H1 (cell line): ENCODE measurements at regions not wholly inside any gene's neighbourhood (a gene's known extent, or its start where the extent isn't known, plus 50 kb on each side); places are given as distances from the start of the nearest gene placed in this dataset.

Source experiments
- CTCF ChIA-PET: fragments of 300-600 bp; sonication (Branson Sonifier 250); formaldehyde crosslinking; loops from one replicate; lab custom pipeline; 2021; ENCODE audit not compliant: partially characterized antibody; lab: Charles Lee
- POLR2A ChIA-PET: fragments of 300-600 bp; sonication (Branson Sonifier 250); formaldehyde crosslinking; loops from one replicate; lab custom pipeline; 2021; ENCODE audit warnings: inconsistent platforms; ENCODE audit not compliant: partially characterized antibody; lab: Charles Lee
- DNase-seq, 2 experiments: peaks; one replicate each; pipeline versions ENCODE4 v3.0.0 to v3.0.0-alpha.2; 2010 to 2022; ENCODE audit warnings: low spot score in 2 of 2, low read depth in 1 of 2, mixed read lengths in 1 of 2
- FAIRE-seq: peaks from 2 replicates; lab custom pipeline; 2011; peaks lifted over from hg19 to GRCh38; lab: Jason Lieb, UNC
- H2AFZ ChIP-seq: 2 replicates; pipeline ENCODE4 v1.8.1; 2012; ENCODE audit warnings: low read length, inconsistent platforms
- H2AK5ac ChIP-seq: 2 replicates; pipeline ENCODE4 v1.6.1; 2013; ENCODE audit warnings: low read depth, low read length
- H2BK120ac ChIP-seq: replicated peaks from 2 replicates; pipeline ENCODE3; 2013; ENCODE audit warnings: low read depth, low read length, inconsistent platforms
- H2BK12ac ChIP-seq: 2 replicates; pipeline ENCODE4 v1.6.1; 2013; ENCODE audit warnings: low read depth, low read length
- H2BK15ac ChIP-seq: 2 replicates; pipeline ENCODE4 v1.6.1; 2013; ENCODE audit warnings: low read length
- H2BK20ac ChIP-seq: 2 replicates; pipeline ENCODE4 v1.6.1; 2013; ENCODE audit warnings: low read length
- H2BK5ac ChIP-seq: 2 replicates; pipeline ENCODE4 v1.6.1; 2013; ENCODE audit warnings: low read depth, low read length
- H3K14ac ChIP-seq: 2 replicates; pipeline ENCODE4 v1.6.1; 2013; ENCODE audit warnings: inconsistent platforms; ENCODE audit not compliant: insufficient read length
- H3K18ac ChIP-seq: 2 replicates; pipeline ENCODE4 v1.6.1; 2013; ENCODE audit warnings: low read length; ENCODE audit errors: extremely low read depth
- H3K23ac ChIP-seq: 2 replicates; pipeline ENCODE4 v1.6.1; 2013; ENCODE audit warnings: inconsistent platforms; ENCODE audit not compliant: insufficient read length
- H3K23me2 ChIP-seq: 2 replicates; pipeline ENCODE4 v1.6.1; 2013; ENCODE audit warnings: low read depth, low read length
- H3K27ac ChIP-seq: 2 replicates; pipeline ENCODE4 v1.6.1; 2011; ENCODE audit warnings: low read depth, low read length, inconsistent platforms
- H3K27me3 ChIP-seq, 4 experiments: replicated peaks in 1 of 4; 1 replicate in 1 of 4; 2 replicates in 3 of 4; pipeline versions ENCODE4 v1.6.1 to v1.8.1; 2011 to 2013; ENCODE audit warnings: low read length in 3 of 4, mild to moderate bottlenecking in 3 of 4, inconsistent platforms in 2 of 4, mixed read lengths in 2 of 4, moderate library complexity in 1 of 4; ENCODE audit not compliant: control insufficient read depth in 3 of 4, insufficient read depth in 3 of 4; ENCODE audit errors: extremely low read depth in 1 of 4
- H3K36me3 ChIP-seq, 4 experiments: 2 replicates each; pipeline versions ENCODE4 v1.6.1 to v1.8.1; 2011 to 2013; ENCODE audit warnings: mild to moderate bottlenecking in 4 of 4, low read length in 3 of 4, moderate library complexity in 2 of 4, control low read depth in 1 of 4, inconsistent platforms in 1 of 4; ENCODE audit not compliant: insufficient read depth in 4 of 4, control insufficient read depth in 2 of 4
- H3K4ac ChIP-seq: replicated peaks from 2 replicates; pipeline ENCODE3; 2013; ENCODE audit warnings: low read length, low read depth, mixed read lengths, inconsistent platforms; ENCODE audit not compliant: insufficient read length
- H3K4me1 ChIP-seq, 4 experiments: replicated peaks in 1 of 4; 1 replicate in 1 of 4; 2 replicates in 3 of 4; pipeline versions ENCODE4 v1.6.1 to v1.8.1; 2011 to 2013; ENCODE audit warnings: low read length in 3 of 4, inconsistent platforms in 2 of 4, mixed read lengths in 1 of 4; ENCODE audit not compliant: insufficient read depth in 4 of 4, control insufficient read depth in 3 of 4
- H3K4me2 ChIP-seq, 2 experiments: 2 replicates each; pipeline versions ENCODE4 v1.6.1 to v1.8.1; 2011 to 2013; ENCODE audit warnings: low read depth in 2 of 2, low read length in 2 of 2, control low read depth in 1 of 2, inconsistent platforms in 1 of 2, mild to moderate bottlenecking in 1 of 2; ENCODE audit not compliant: insufficient read depth in 1 of 2
- H3K4me3 ChIP-seq, 4 experiments: fragments of 200-600, 300-600 bp in 1 of 4; sonication (generic), shearing (Covaris generic), sonication (Bioruptor Twin) in 1 of 4; 2 replicates each; pipeline versions ENCODE4 v1.5.1 to v1.8.1; 2011 to 2016; ENCODE audit warnings: low read length in 4 of 4, low read depth in 3 of 4, control low read depth in 2 of 4, inconsistent platforms in 2 of 4, mild to moderate bottlenecking in 2 of 4, mixed read lengths in 1 of 4, moderate library complexity in 1 of 4; ENCODE audit not compliant: insufficient read depth in 2 of 4; ENCODE audit errors: extremely low read depth in 1 of 4
- H3K56ac ChIP-seq: replicated peaks from 2 replicates; pipeline ENCODE3; 2013; ENCODE audit warnings: low read depth, mild to moderate bottlenecking, mixed read lengths, low read length, inconsistent platforms; ENCODE audit not compliant: insufficient read length
- H3K79me1 ChIP-seq: 2 replicates; pipeline ENCODE4 v1.6.1; 2013; ENCODE audit warnings: low read depth, low read length, control low read depth
- H3K79me2 ChIP-seq, 2 experiments: 2 replicates each; pipeline versions ENCODE4 v1.6.1 to v1.8.1; 2012 to 2013; ENCODE audit warnings: low read length in 2 of 2, mild to moderate bottlenecking in 2 of 2, inconsistent platforms in 1 of 2; ENCODE audit not compliant: insufficient read depth in 2 of 2, control insufficient read depth in 1 of 2
- H3K9ac ChIP-seq, 4 experiments: replicated peaks in 1 of 4; 1 replicate in 1 of 4; 2 replicates in 3 of 4; pipeline versions ENCODE4 v1.6.1 to v1.8.1; 2011 to 2013; ENCODE audit warnings: low read depth in 3 of 4, low read length in 3 of 4, control low read depth in 2 of 4, mild to moderate bottlenecking in 2 of 4, moderate library complexity in 2 of 4, inconsistent platforms in 1 of 4; ENCODE audit errors: extremely low read depth in 1 of 4
- H3K9me3 ChIP-seq, 2 experiments: 2 replicates each; pipeline versions ENCODE4 v1.6.1 to v1.8.1; 2012 to 2013; ENCODE audit warnings: mild to moderate bottlenecking in 2 of 2, moderate library complexity in 2 of 2, control low read depth in 1 of 2, inconsistent platforms in 1 of 2, low read depth in 1 of 2, low read length in 1 of 2, mixed read lengths in 1 of 2; ENCODE audit not compliant: insufficient read depth in 2 of 2
- H4K20me1 ChIP-seq, 2 experiments: replicated peaks in 1 of 2; 2 replicates each; pipeline versions ENCODE3 to v1.8.1; 2011 to 2013; ENCODE audit warnings: inconsistent platforms in 2 of 2, low read length in 2 of 2, mild to moderate bottlenecking in 1 of 2; ENCODE audit not compliant: insufficient read depth in 2 of 2, control insufficient read depth in 1 of 2
- H4K5ac ChIP-seq: 2 replicates; pipeline ENCODE4 v1.6.1; 2013; ENCODE audit warnings: low read length, low read depth, mixed read lengths, inconsistent platforms; ENCODE audit not compliant: insufficient read length
- H4K8ac ChIP-seq: 2 replicates; pipeline ENCODE4 v1.8.0; 2013; ENCODE audit warnings: mild to moderate bottlenecking, moderate library complexity, low read length, inconsistent platforms; ENCODE audit not compliant: insufficient read depth; ENCODE audit errors: extremely low read depth
- H4K91ac ChIP-seq: replicated peaks from 2 replicates; pipeline ENCODE3; 2013; ENCODE audit warnings: low read length, mixed read lengths, inconsistent platforms; ENCODE audit not compliant: insufficient read length
- BACH1 ChIP-seq: IDR thresholded peaks from 2 replicates; pipeline ENCODE4 v1.6.1; 2012; ENCODE audit warnings: low read length, improper control_type of control experiment
- CHD2 ChIP-seq: IDR thresholded peaks from 2 replicates; pipeline ENCODE4 v1.6.1; 2012; ENCODE audit warnings: low read length, improper control_type of control experiment
- CTBP2 ChIP-seq: IDR thresholded peaks from 2 replicates; pipeline ENCODE4 v1.7.0; 2011; ENCODE audit warnings: borderline replicate concordance, mild to moderate bottlenecking, moderate library complexity, mixed read lengths, low read length; ENCODE audit not compliant: insufficient read depth, insufficient read length
- HDAC6 ChIP-seq: IDR thresholded peaks from one replicate; pipeline ENCODE4 v1.7.1; 2012; ENCODE audit warnings: low read depth, mild to moderate bottlenecking, inconsistent platforms, low read length, moderate library complexity
- JUND ChIP-seq: IDR thresholded peaks from 2 replicates; pipeline ENCODE4 v1.6.1; 2011; ENCODE audit warnings: mild to moderate bottlenecking, improper control_type of control experiment, low read length
- KDM4A ChIP-seq: IDR thresholded peaks from one replicate; pipeline ENCODE4 v1.7.1; 2012; ENCODE audit warnings: low read depth, mild to moderate bottlenecking, moderate library complexity, low read length, inconsistent platforms; ENCODE audit not compliant: severe bottlenecking
- KDM5A ChIP-seq: fragments of 200-600 bp; IDR thresholded peaks from 2 replicates; pipeline ENCODE4 v1.7.1; 2012; ENCODE audit warnings: mild to moderate bottlenecking, low read length, inconsistent platforms, mixed read lengths
- RFX5 ChIP-seq: IDR thresholded peaks from 2 replicates; pipeline ENCODE4 v1.6.1; 2011; ENCODE audit warnings: low read depth, low read length, improper control_type of control experiment, borderline replicate concordance
- SAP30 ChIP-seq: fragments of 300-600 bp; sonication (generic); IDR thresholded peaks from 2 replicates; pipeline ENCODE4 v1.7.1; 2012; ENCODE audit warnings: low read length, moderate library complexity, mild to moderate bottlenecking, inconsistent platforms; ENCODE audit not compliant: insufficient read depth, insufficient replicate concordance
- SP1 ChIP-seq: IDR thresholded peaks from 2 replicates; pipeline ENCODE4 v1.6.1; 2011; ENCODE audit warnings: low read depth, low read length
- TAF1 ChIP-seq: IDR thresholded peaks from 2 replicates; pipeline ENCODE4 v1.6.1; 2011; ENCODE audit warnings: mild to moderate bottlenecking, low read depth, low read length
- ZNF274 ChIP-seq: IDR thresholded peaks from 2 replicates; pipeline ENCODE4 v1.7.0; 2012; ENCODE audit warnings: low read length, borderline replicate concordance; ENCODE audit errors: extremely low read depth
- WGBS, 2 experiments: shearing (Covaris generic) in 1 of 2; methylation state at CpG; one replicate each; pipeline versions ENCODE4 v1.1.6 to v1.1.7; 2013 to 2015; ENCODE audit warnings: low lambda C conversion rate in 2 of 2, mixed read lengths in 2 of 2, inconsistent platforms in 1 of 2, low coverage in 1 of 2, missing lambda C conversion rate in 1 of 2; ENCODE audit not compliant: insufficient replicate concordance in 2 of 2, insufficient coverage in 1 of 2, insufficient read length in 1 of 2; ENCODE audit errors: extremely low coverage in 1 of 2, missing lambda C conversion rate in 1 of 2; 5-methylcytosine and 5-hydroxymethylcytosine counted together

GRCh38 chr4:28921886-28922285 lies 1798.3 kb upstream of the PCDH7 start:
- Histone ChIP-seq H3K4ac (no peak overlapping the region), H2BK5ac (no peak overlapping the region), H3K27ac (no peak overlapping the region), H3K56ac (no peak overlapping the region), H3K36me3 (no peaks in the 10 kb centered on the region), H3K14ac (no peak overlapping the region), H4K91ac (no peak overlapping the region), H2BK15ac (no peak overlapping the region), H3K4me1 (no peaks in the 10 kb centered on the region), H2BK12ac (no peak overlapping the region), H2BK120ac (no peak overlapping the region), H3K18ac (no peak overlapping the region), H3K27me3 (no peaks in the 10 kb centered on the region), H3K23ac (no peak overlapping the region), H3K23me2 (no peaks in the 10 kb centered on the region), H4K20me1 (no peaks in the 10 kb centered on the region), H2BK20ac (no peak overlapping the region), H3K79me2 (no peaks in the 10 kb centered on the region), H4K8ac (no peak overlapping the region), H2AK5ac (no peak overlapping the region), H3K9ac (no peak overlapping the region), H3K79me1 (no peaks in the 10 kb centered on the region), H2AFZ (no peak overlapping the region), H3K4me3 (no peak overlapping the region), H3K9me3 (no peaks in the 10 kb centered on the region), H3K4me2 (no peak overlapping the region), H4K5ac (no peak overlapping the region)
- DNase-seq (no peak), FAIRE-seq (no peak)
- no peak for TF ChIP-seq SP1
- no peak for TF ChIP-seq KDM4A
- TF ChIP-seq JUND: no peak
- TF ChIP-seq TAF1: no peak
- no peak for TF ChIP-seq KDM5A
- no peak for TF ChIP-seq RFX5
- no peak for TF ChIP-seq ZNF274
- no peak for TF ChIP-seq BACH1
- TF ChIP-seq CHD2: no peak
- no peak for TF ChIP-seq CTBP2
- TF ChIP-seq HDAC6: no peak
- TF ChIP-seq SAP30: no peak
- 71% methylated on average over 5 of the region's 5 CpGs; no CpG with 5 or more reads in 1 of the 2 experiments for WGBS, 2 experiments
- CTCF ChIA-PET: interaction anchor here (0.7 kb wide), 1 partner anchor 17 kb away, joined by 3 read pairs; no protein-coding TSS in a partner anchor
- POLR2A ChIA-PET: interaction anchor here (0.6 kb wide), 1 partner anchor 439 kb away, joined by 3 read pairs; no protein-coding TSS in a partner anchor
